AG04450 (cell line): ENCODE measurements at regions not wholly inside any gene's neighbourhood (a gene's known extent, or its start where the extent isn't known, plus 50 kb on each side); places are given as distances from the start of the nearest gene placed in this dataset.

ENCODE experiments used
- CTCF ChIA-PET: fragments of 300-600, 350-600 bp; formaldehyde crosslinking; extraction: SDS; loops from one replicate; lab custom pipeline; 2022; ENCODE audit warnings: antibody characterized with exemption, inconsistent platforms; lab: Charles Lee
- POLR2A ChIA-PET: fragments of 350-600 bp; formaldehyde crosslinking; extraction: SDS; loops from one replicate; lab custom pipeline; 2021; ENCODE audit warnings: antibody characterized with exemption, inconsistent platforms; lab: Yijun Ruan, JAX
- DNase-seq: peaks from one replicate; pipeline ENCODE4 v3.0.0-alpha.2; 2011; ENCODE audit warnings: low read depth, low spot score
- H3K27ac ChIP-seq: one replicate; pipeline ENCODE4 v1.5.1; 2012; ENCODE audit warnings: low read depth, low read length, control low read depth
- H3K27me3 ChIP-seq: one replicate; pipeline ENCODE4 v1.6.0; 2012; ENCODE audit warnings: low read length; ENCODE audit not compliant: control insufficient read depth, insufficient read depth
- H3K4me3 ChIP-seq: 2 replicates; pipeline ENCODE4 v1.5.1; 2011; ENCODE audit warnings: mild to moderate bottlenecking, low read depth, low read length, control low read depth
- H3K9me3 ChIP-seq: 2 replicates; pipeline ENCODE4 v1.5.1; 2012; ENCODE audit warnings: low read length; ENCODE audit not compliant: control insufficient read depth, insufficient read depth
- TF ChIP-seq, protein P1 (sequence below): IDR thresholded peaks from 2 replicates; pipeline ENCODE4 v1.5.1; 2011; ENCODE audit warnings: low read depth, low read length, control low read depth, inconsistent platforms

DNA sequence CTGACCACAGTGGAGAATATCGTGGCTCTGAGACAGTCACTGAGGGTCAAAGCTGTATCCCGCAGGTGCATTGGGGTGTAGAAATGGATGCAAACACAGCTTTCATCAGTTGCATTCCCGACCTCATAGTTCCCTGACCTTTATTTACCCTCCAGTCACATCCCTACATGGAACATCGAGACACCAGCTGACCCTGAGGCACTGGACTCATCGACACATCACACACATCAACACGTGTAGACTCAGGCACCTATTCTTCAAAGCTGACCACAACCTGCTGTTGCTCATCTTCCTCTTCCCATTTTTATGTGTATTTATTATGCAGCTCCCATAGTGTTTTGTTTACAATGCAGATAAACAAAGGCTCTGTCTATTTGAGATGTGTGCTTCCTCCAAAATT is 396.9 kb upstream of the NRP1 start:
- Histone ChIP-seq H3K4me3 (no peak overlapping the region), H3K27ac (no peak overlapping the region), H3K9me3 (peaks cover 3% of the 10 kb centered on the region; the same call in 1 of the 2 replicates), H3K27me3 (peaks cover 8% of the 10 kb centered on the region)
- TF ChIP-seq, protein P1, sequence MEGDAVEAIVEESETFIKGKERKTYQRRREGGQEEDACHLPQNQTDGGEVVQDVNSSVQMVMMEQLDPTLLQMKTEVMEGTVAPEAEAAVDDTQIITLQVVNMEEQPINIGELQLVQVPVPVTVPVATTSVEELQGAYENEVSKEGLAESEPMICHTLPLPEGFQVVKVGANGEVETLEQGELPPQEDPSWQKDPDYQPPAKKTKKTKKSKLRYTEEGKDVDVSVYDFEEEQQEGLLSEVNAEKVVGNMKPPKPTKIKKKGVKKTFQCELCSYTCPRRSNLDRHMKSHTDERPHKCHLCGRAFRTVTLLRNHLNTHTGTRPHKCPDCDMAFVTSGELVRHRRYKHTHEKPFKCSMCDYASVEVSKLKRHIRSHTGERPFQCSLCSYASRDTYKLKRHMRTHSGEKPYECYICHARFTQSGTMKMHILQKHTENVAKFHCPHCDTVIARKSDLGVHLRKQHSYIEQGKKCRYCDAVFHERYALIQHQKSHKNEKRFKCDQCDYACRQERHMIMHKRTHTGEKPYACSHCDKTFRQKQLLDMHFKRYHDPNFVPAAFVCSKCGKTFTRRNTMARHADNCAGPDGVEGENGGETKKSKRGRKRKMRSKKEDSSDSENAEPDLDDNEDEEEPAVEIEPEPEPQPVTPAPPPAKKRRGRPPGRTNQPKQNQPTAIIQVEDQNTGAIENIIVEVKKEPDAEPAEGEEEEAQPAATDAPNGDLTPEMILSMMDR = no peak
- DNase-seq = no peak
- POLR2A ChIA-PET = no interaction called here
- CTCF ChIA-PET = no interaction called here

DNA sequence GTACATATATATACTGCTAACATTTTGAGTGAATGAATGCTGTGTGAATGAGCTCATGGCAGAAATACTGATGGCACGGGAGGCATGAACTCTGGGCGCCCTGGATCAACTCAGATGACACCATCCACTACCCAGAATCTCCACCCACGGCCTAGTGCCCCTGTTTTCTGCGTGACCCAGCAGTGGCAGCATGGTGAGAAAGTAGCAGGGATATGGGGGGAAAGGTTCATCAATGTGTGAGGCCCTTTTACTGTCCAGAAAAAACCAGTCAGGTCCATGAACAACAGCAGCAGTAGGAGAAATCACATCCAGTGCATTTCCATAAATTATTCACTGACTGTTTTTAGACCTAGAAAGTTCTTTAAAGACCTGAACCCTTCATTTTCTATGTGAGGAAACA is 391.0 kb upstream of the NRP1 start:
- Histone ChIP-seq H3K27ac (no peak overlapping the region), H3K9me3 (peaks cover 3% of the 10 kb centered on the region; the same call in 1 of the 2 replicates), H3K27me3 (peaks cover 6% of the 10 kb centered on the region), H3K4me3 (no peak overlapping the region)
- ChIA-PET POLR2A (no interaction called here), CTCF (no interaction called here)
- TF ChIP-seq, protein P1 = no peak
- DNase-seq = no peak

DNA sequence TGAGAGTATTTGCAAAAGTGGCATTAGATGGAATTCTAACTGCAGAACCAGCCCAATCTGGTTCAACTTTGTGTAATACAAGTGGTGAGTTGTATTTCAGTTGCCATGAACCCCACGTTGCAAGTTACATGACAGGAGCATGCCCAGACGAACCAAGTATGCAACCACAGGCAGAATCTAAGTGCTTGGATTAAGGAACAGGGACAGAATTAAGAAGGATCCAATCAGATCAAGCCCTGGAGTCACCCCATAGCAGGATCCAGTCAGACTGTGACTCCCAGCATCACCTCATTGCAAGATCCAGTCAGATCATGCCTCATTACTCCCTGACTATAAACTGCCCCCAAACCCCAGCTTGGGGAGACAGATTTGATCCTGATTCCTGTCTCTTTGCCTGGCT is 388.7 kb upstream of the NRP1 start:
- ChIA-PET CTCF (no interaction called here), POLR2A (no interaction called here)
- H3K27ac ChIP-seq = no peak overlapping the region
- DNase-seq = no peak
- H3K27me3 ChIP-seq = no peaks in the 10 kb centered on the region
- H3K4me3 ChIP-seq = no peak overlapping the region
- TF ChIP-seq, protein P1 = no peak
- peaks cover 6% of the 10 kb centered on the region; the same call in 1 of the 2 replicates for H3K9me3 ChIP-seq

DNA sequence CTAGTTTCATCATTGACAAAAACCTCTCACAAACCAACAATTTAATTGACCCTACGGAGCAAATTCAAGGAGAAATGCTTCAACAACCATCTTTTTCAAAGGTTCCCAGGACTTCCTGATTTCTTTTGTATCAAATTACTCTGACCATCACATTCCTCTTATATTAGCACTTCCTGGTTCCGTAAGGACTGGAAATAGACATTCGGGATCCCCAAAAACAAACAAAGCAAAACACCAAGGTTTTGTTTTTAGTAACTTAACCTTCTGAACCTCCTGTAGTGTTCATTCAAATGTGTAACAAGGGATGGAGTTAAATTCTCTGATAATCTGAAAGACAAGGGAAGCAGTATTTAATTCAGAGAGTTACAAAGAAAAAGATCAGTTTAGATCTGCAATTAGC is 387.6 kb upstream of the NRP1 start:
- H3K9me3 ChIP-seq = peaks cover 3% of the 10 kb centered on the region; the same call in 1 of the 2 replicates
- DNase-seq = no peak
- TF ChIP-seq, protein P1 = no peak
- ChIA-PET CTCF (no interaction called here), POLR2A (no interaction called here)
- no peak overlapping the region for H3K27ac ChIP-seq
- no peaks in the 10 kb centered on the region for H3K27me3 ChIP-seq
- H3K4me3 ChIP-seq = no peak overlapping the region

- DNase-seq = no peak
- Histone ChIP-seq H3K27ac (no peak overlapping the region), H3K4me3 (no peak overlapping the region), H3K9me3 (peaks cover 3% of the 10 kb centered on the region; the same call in 1 of the 2 replicates), H3K27me3 (no peaks in the 10 kb centered on the region)
- ChIA-PET CTCF (interaction anchor here (0.5 kb wide), 1 partner anchor 83 kb away, joined by 5 read pairs; no protein-coding TSS in a partner anchor), POLR2A (no interaction called here)
- TF ChIP-seq, protein P1 = no peak
Observed at GRCh38 chr10:33721509-33721908, 387.0 kb upstream of the NRP1 start.
